HUES64 (cell line): ENCODE measurements at regions not wholly inside any gene's neighbourhood (a gene's known extent, or its start where the extent isn't known, plus 50 kb on each side); places are given as distances from the start of the nearest gene placed in this dataset.

ENCODE experiments used
- H3K27ac ChIP-seq: 2 replicates; pipeline ENCODE4 v1.7.0; 2013; ENCODE audit warnings: low read depth, low read length, inconsistent platforms
- H3K27me3 ChIP-seq: 2 replicates; pipeline ENCODE4 v1.6.1; 2013; ENCODE audit warnings: mild to moderate bottlenecking, low read length; ENCODE audit not compliant: insufficient read depth
- H3K36me3 ChIP-seq: 2 replicates; pipeline ENCODE4 v1.6.1; 2013; ENCODE audit warnings: mild to moderate bottlenecking, low read length; ENCODE audit not compliant: insufficient read depth
- H3K4me1 ChIP-seq: 2 replicates; pipeline ENCODE4 v1.6.1; 2013; ENCODE audit warnings: mild to moderate bottlenecking, low read length, moderate library complexity; ENCODE audit not compliant: insufficient read depth
- H3K4me3 ChIP-seq: 2 replicates; pipeline ENCODE4 v1.5.1; 2013; ENCODE audit warnings: mild to moderate bottlenecking, low read length, moderate library complexity
- H3K9ac ChIP-seq: 2 replicates; pipeline ENCODE4 v1.6.1; 2013; ENCODE audit warnings: mild to moderate bottlenecking, low read depth, low read length
- H3K9me3 ChIP-seq: 2 replicates; pipeline ENCODE4 v1.6.1; 2013; ENCODE audit warnings: low read depth, low read length; ENCODE audit not compliant: insufficient read depth
- WGBS: fragments of 150-250, 120-280 bp; methylation state at CpG from one replicate; pipeline ENCODE4 v1.1.7; 2013; ENCODE audit warnings: missing lambda C conversion rate; 5-methylcytosine and 5-hydroxymethylcytosine counted together

- WGBS = 85% methylated on average over 16 of the region's 16 CpGs
- no peaks in the 10 kb centered on the region for H3K4me1 ChIP-seq
- H3K27me3 ChIP-seq = no peaks in the 10 kb centered on the region
- no peak overlapping the region for H3K9ac ChIP-seq
- H3K27ac ChIP-seq = no peak overlapping the region
- no peak overlapping the region for H3K4me3 ChIP-seq
- no peaks in the 10 kb centered on the region for H3K36me3 ChIP-seq
- H3K9me3 ChIP-seq = no peaks in the 10 kb centered on the region
Measured at GRCh38 chr16:81166417-81167300, 70.5 kb upstream of the GCSH start.

GRCh38 chr16:81165411-81166097 lies 69.4 kb upstream of the GCSH start:
- WGBS = 86% methylated on average over 12 of the region's 12 CpGs
- H3K9ac ChIP-seq = no peak overlapping the region
- H3K27me3 ChIP-seq = no peaks in the 10 kb centered on the region
- H3K27ac ChIP-seq = no peak overlapping the region
- H3K9me3 ChIP-seq = no peaks in the 10 kb centered on the region
- H3K4me1 ChIP-seq = no peaks in the 10 kb centered on the region
- no peak overlapping the region for H3K4me3 ChIP-seq
- no peaks in the 10 kb centered on the region for H3K36me3 ChIP-seq

- H3K4me1 ChIP-seq = no peaks in the 10 kb centered on the region
- H3K27me3 ChIP-seq = no peaks in the 10 kb centered on the region
- no peak overlapping the region for H3K4me3 ChIP-seq
- WGBS = 90% methylated on average over 5 of the region's 5 CpGs
- no peak overlapping the region for H3K27ac ChIP-seq
- H3K9ac ChIP-seq = no peak overlapping the region
- H3K9me3 ChIP-seq = no peaks in the 10 kb centered on the region
- H3K36me3 ChIP-seq = no peaks in the 10 kb centered on the region
Measured at GRCh38 chr16:81164958-81165357, 68.8 kb upstream of the GCSH start.

GRCh38 chr16:81164481-81164880 lies 68.3 kb upstream of the GCSH start:
- Histone ChIP-seq H3K4me1 (no peaks in the 10 kb centered on the region), H3K27ac (no peak overlapping the region), H3K9ac (no peak overlapping the region), H3K27me3 (no peaks in the 10 kb centered on the region), H3K36me3 (no peaks in the 10 kb centered on the region), H3K4me3 (no peak overlapping the region), H3K9me3 (no peaks in the 10 kb centered on the region)
- 95% methylated on average over 11 of the region's 11 CpGs for WGBS

- no peak overlapping the region for H3K27ac ChIP-seq
- 95% methylated on average over 9 of the region's 9 CpGs for WGBS
- H3K4me3 ChIP-seq = no peak overlapping the region
- no peak overlapping the region for H3K9ac ChIP-seq
- H3K9me3 ChIP-seq = no peaks in the 10 kb centered on the region
- H3K4me1 ChIP-seq = no peaks in the 10 kb centered on the region
- no peaks in the 10 kb centered on the region for H3K27me3 ChIP-seq
- H3K36me3 ChIP-seq = no peaks in the 10 kb centered on the region
Measured at GRCh38 chr16:81163671-81164070, 67.5 kb upstream of the GCSH start.

- WGBS = 82% methylated on average over 6 of the region's 6 CpGs
- H3K9me3 ChIP-seq = no peaks in the 10 kb centered on the region
- no peaks in the 10 kb centered on the region for H3K36me3 ChIP-seq
- no peaks in the 10 kb centered on the region for H3K4me1 ChIP-seq
- H3K27ac ChIP-seq = no peak overlapping the region
- H3K9ac ChIP-seq = no peak overlapping the region
- H3K4me3 ChIP-seq = no peak overlapping the region
- no peaks in the 10 kb centered on the region for H3K27me3 ChIP-seq
Measured at GRCh38 chr16:81158964-81159363, 62.8 kb upstream of the GCSH start.

- H3K27me3 ChIP-seq = no peaks in the 10 kb centered on the region
- no peak overlapping the region for H3K9ac ChIP-seq
- H3K36me3 ChIP-seq = no peaks in the 10 kb centered on the region
- H3K4me3 ChIP-seq = no peak overlapping the region
- H3K4me1 ChIP-seq = no peaks in the 10 kb centered on the region
- 88% methylated on average over 10 of the region's 10 CpGs for WGBS
- H3K27ac ChIP-seq = no peak overlapping the region
- H3K9me3 ChIP-seq = no peaks in the 10 kb centered on the region
Measured at GRCh38 chr16:81155769-81156168, 59.6 kb upstream of the GCSH start.

GRCh38 chr16:81151648-81152310 lies 55.6 kb upstream of the GCSH start:
- WGBS = 80% methylated on average over 13 of the region's 13 CpGs
- Histone ChIP-seq H3K27ac (no peak overlapping the region), H3K27me3 (no peaks in the 10 kb centered on the region), H3K9me3 (no peaks in the 10 kb centered on the region), H3K9ac (no peak overlapping the region), H3K4me1 (no peaks in the 10 kb centered on the region), H3K36me3 (no peaks in the 10 kb centered on the region), H3K4me3 (no peak overlapping the region)

- H3K4me1 ChIP-seq = no peaks in the 10 kb centered on the region
- 94% methylated on average over 10 of the region's 10 CpGs for WGBS
- no peaks in the 10 kb centered on the region for H3K9me3 ChIP-seq
- no peak overlapping the region for H3K27ac ChIP-seq
- H3K27me3 ChIP-seq = no peaks in the 10 kb centered on the region
- no peaks in the 10 kb centered on the region for H3K36me3 ChIP-seq
- no peak overlapping the region for H3K9ac ChIP-seq
- H3K4me3 ChIP-seq = no peak overlapping the region
Measured at GRCh38 chr16:81149614-81150013, 53.4 kb upstream of the GCSH start.

- H3K36me3 ChIP-seq = no peaks in the 10 kb centered on the region
- 61% methylated on average over 6 of the region's 6 CpGs for WGBS
- H3K4me1 ChIP-seq = no peaks in the 10 kb centered on the region
- H3K9me3 ChIP-seq = no peaks in the 10 kb centered on the region
- no peak overlapping the region for H3K4me3 ChIP-seq
- no peak overlapping the region for H3K27ac ChIP-seq
- H3K27me3 ChIP-seq = no peaks in the 10 kb centered on the region
- no peak overlapping the region for H3K9ac ChIP-seq
Measured at GRCh38 chr16:81148277-81148676, 52.1 kb upstream of the GCSH start.
